HEK293 (cell line): ENCODE measurements at regions not wholly inside any gene's neighbourhood (a gene's known extent, or its start where the extent isn't known, plus 50 kb on each side); places are given as distances from the start of the nearest gene placed in this dataset.

Source experiments
- CTCF ChIA-PET: fragments of 350-600 bp; formaldehyde crosslinking; extraction: SDS; loops from one replicate; lab custom pipeline; 2021; ENCODE audit warnings: antibody characterized with exemption; lab: Yijun Ruan, JAX
- POLR2A ChIA-PET: fragments of 300-600 bp; formaldehyde crosslinking; extraction: SDS; loops from one replicate; lab custom pipeline; 2020; ENCODE audit warnings: antibody characterized with exemption, inconsistent platforms; lab: Yijun Ruan, JAX
- H3K27ac ChIP-seq: fragments of 200-500 bp; sonication (Bioruptor generic); 2 replicates; pipeline ENCODE4 v1.5.1; 2014; ENCODE audit warnings: low read depth, low read length, control low read depth, inconsistent platforms; ENCODE audit errors: extremely low read depth
- H3K36me3 ChIP-seq, 2 experiments: fragments of 200-500 bp in 1 of 2; sonication (Bioruptor generic) in 1 of 2; 1 replicate in 1 of 2; 2 replicates in 1 of 2; pipeline ENCODE4 v1.5.1; 2014 to 2017; ENCODE audit warnings: inconsistent platforms in 2 of 2, low read length in 2 of 2; ENCODE audit not compliant: control insufficient read depth in 2 of 2, insufficient read depth in 1 of 2
- H3K4me1 ChIP-seq: fragments of 200-500 bp; sonication (Bioruptor generic); 2 replicates; pipeline ENCODE4 v1.5.1; 2014; ENCODE audit warnings: mild to moderate bottlenecking, low read length, inconsistent platforms; ENCODE audit not compliant: control insufficient read depth, insufficient read depth
- H3K4me3 ChIP-seq: 2 replicates; pipeline ENCODE4 v1.5.1; 2011; ENCODE audit warnings: low read depth, mild to moderate bottlenecking, control low read depth, low read length, moderate library complexity
- H3K9me3 ChIP-seq: fragments of 200-500 bp; sonication (Bioruptor generic); 2 replicates; pipeline ENCODE4 v1.5.1; 2014; ENCODE audit warnings: low read depth, low read length, inconsistent platforms; ENCODE audit not compliant: control insufficient read depth, insufficient read depth
- FEZF1 ChIP-seq: fragments of 450-650 bp; formaldehyde crosslinking; IDR thresholded peaks from 2 replicates; pipeline ENCODE4 v1.5.1; 2016; ENCODE audit warnings: missing biosample characterization, missing genetic modification characterization
- GLI4 ChIP-seq: fragments of 450-650 bp; formaldehyde crosslinking; IDR thresholded peaks from 2 replicates; pipeline ENCODE4 v1.5.1; 2016; ENCODE audit warnings: missing biosample characterization, missing genetic modification characterization
- MZF1 ChIP-seq: fragments of 450-650 bp; formaldehyde crosslinking; IDR thresholded peaks from 2 replicates; pipeline ENCODE4 v1.5.1; 2017; ENCODE audit warnings: missing biosample characterization, missing genetic modification characterization, borderline replicate concordance
- OSR2 ChIP-seq: fragments of 450-650 bp; formaldehyde crosslinking; IDR thresholded peaks from 2 replicates; pipeline ENCODE4 v1.5.1; 2016; ENCODE audit warnings: missing biosample characterization, missing genetic modification characterization
- PRDM1 ChIP-seq: fragments of 450-650 bp; formaldehyde crosslinking; IDR thresholded peaks from 2 replicates; pipeline ENCODE4; 2016; ENCODE audit warnings: missing biosample characterization, missing genetic modification characterization
- SETDB1 ChIP-seq: IDR thresholded peaks from one replicate; pipeline ENCODE4 v1.6.1; 2017; ENCODE audit warnings: mild to moderate bottlenecking, low read length, moderate library complexity, mixed read lengths; ENCODE audit not compliant: insufficient read length
- SP2 ChIP-seq: fragments of 450-650 bp; formaldehyde crosslinking; IDR thresholded peaks from 2 replicates; pipeline ENCODE4 v1.5.1; 2016; ENCODE audit warnings: missing biosample characterization, missing genetic modification characterization
- YY1 ChIP-seq: fragments of 450-650 bp; formaldehyde crosslinking; IDR thresholded peaks from 2 replicates; pipeline ENCODE4 v1.5.1; 2018; ENCODE audit warnings: missing biosample characterization, missing genetic modification characterization
- ZIC2 ChIP-seq: fragments of 450-650 bp; formaldehyde crosslinking; IDR thresholded peaks from 2 replicates; pipeline ENCODE4 v1.5.1; 2016; ENCODE audit warnings: missing biosample characterization, missing genetic modification characterization
- ZNF138 ChIP-seq: fragments of 450-650 bp; formaldehyde crosslinking; IDR thresholded peaks from 2 replicates; pipeline ENCODE4 v1.5.1; 2016; ENCODE audit warnings: missing biosample characterization, missing genetic modification characterization, borderline replicate concordance
- ZNF202 ChIP-seq: fragments of 450-650 bp; formaldehyde crosslinking; IDR thresholded peaks from 2 replicates; pipeline ENCODE4 v1.5.1; 2016; ENCODE audit warnings: missing biosample characterization, missing genetic modification characterization, borderline replicate concordance
- ZNF214 ChIP-seq: fragments of 450-650 bp; formaldehyde crosslinking; IDR thresholded peaks from 2 replicates; pipeline ENCODE4 v1.5.1; 2017; ENCODE audit warnings: missing biosample characterization, mild to moderate bottlenecking, missing genetic modification characterization, borderline replicate concordance
- ZNF221 ChIP-seq: fragments of 450-650 bp; formaldehyde crosslinking; IDR thresholded peaks from 2 replicates; pipeline ENCODE4 v1.5.1; 2017; ENCODE audit warnings: missing biosample characterization, missing genetic modification characterization, borderline replicate concordance
- ZNF248 ChIP-seq: fragments of 450-650 bp; formaldehyde crosslinking; IDR thresholded peaks from 2 replicates; pipeline ENCODE4 v1.5.1; 2017; ENCODE audit warnings: missing biosample characterization, missing genetic modification characterization
- ZNF292 ChIP-seq: fragments of 450-650 bp; formaldehyde crosslinking; IDR thresholded peaks from 2 replicates; pipeline ENCODE4 v1.5.1; 2016; ENCODE audit warnings: low read depth, missing biosample characterization, missing genetic modification characterization, borderline replicate concordance
- ZNF335 ChIP-seq: fragments of 450-650 bp; formaldehyde crosslinking; conservative IDR thresholded peaks from 2 replicates; pipeline ENCODE4 v1.5.1; 2016; ENCODE audit warnings: missing biosample characterization, missing genetic modification characterization
- ZNF404 ChIP-seq: fragments of 450-650 bp; formaldehyde crosslinking; IDR thresholded peaks from 2 replicates; pipeline ENCODE4 v1.5.1; 2017; ENCODE audit warnings: missing biosample characterization, missing genetic modification characterization
- ZNF416 ChIP-seq: fragments of 450-650 bp; formaldehyde crosslinking; IDR thresholded peaks from 2 replicates; pipeline ENCODE4 v1.5.1; 2016; ENCODE audit warnings: missing biosample characterization, missing genetic modification characterization
- ZNF623 ChIP-seq: fragments of 450-650 bp; formaldehyde crosslinking; IDR thresholded peaks from 2 replicates; pipeline ENCODE4 v1.5.1; 2016; ENCODE audit warnings: missing biosample characterization, missing genetic modification characterization
- ZSCAN16 ChIP-seq: fragments of 450-650 bp; formaldehyde crosslinking; IDR thresholded peaks from 2 replicates; pipeline ENCODE4 v1.5.1; 2016; ENCODE audit warnings: missing biosample characterization, missing genetic modification characterization
- ZSCAN23 ChIP-seq: fragments of 450-650 bp; formaldehyde crosslinking; IDR thresholded peaks from 2 replicates; pipeline ENCODE4 v1.5.1; 2016; ENCODE audit warnings: missing biosample characterization, missing genetic modification characterization
- TF ChIP-seq, protein P1 (sequence below): IDR thresholded peaks from 2 replicates; pipeline ENCODE4 v1.6.1; 2011; ENCODE audit warnings: mild to moderate bottlenecking, low read depth, low read length, borderline replicate concordance
- TF ChIP-seq, protein P2 (sequence below): fragments of 450-650 bp; formaldehyde crosslinking; IDR thresholded peaks from 2 replicates; pipeline ENCODE4 v1.5.1; 2016; ENCODE audit warnings: missing biosample characterization, missing genetic modification characterization
- TF ChIP-seq, protein P3 (sequence below): fragments of 450-650 bp; formaldehyde crosslinking; IDR thresholded peaks from 2 replicates; pipeline ENCODE4 v1.5.1; 2016; ENCODE audit warnings: missing biosample characterization, missing genetic modification characterization

DNA sequence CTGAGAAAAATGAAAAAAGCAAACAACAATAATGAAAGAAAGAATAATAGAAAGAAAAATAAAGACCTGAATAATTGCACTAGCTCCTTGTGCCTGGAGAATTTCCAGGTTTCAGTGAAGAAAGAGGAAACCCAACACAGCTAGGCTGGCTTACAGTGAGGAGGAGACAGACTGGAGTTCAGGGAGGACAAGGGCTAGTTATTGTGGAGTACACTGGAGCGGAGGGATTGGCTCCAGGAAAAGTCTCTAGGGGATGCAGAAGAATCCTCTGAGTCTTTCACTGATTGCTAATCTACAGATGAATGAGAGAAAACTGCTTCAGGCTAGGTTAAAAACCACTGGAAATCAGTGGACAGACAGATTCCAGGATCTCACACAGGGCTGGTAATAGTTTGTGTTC is 163.6 kb upstream of the RBMS1 start:
- H3K36me3 ChIP-seq = no peaks in the 10 kb centered on the region
- ChIA-PET POLR2A (no interaction called here), CTCF (interaction anchor here (0.7 kb wide), 1 partner anchor 945 kb away, joined by 3 read pairs; no protein-coding TSS in a partner anchor)
- no peak overlapping the region for H3K4me3 ChIP-seq
- H3K27ac ChIP-seq = no peak overlapping the region
- TF ChIP-seq ZSCAN23 (tag by site-specific recombination) = no peak
- TF ChIP-seq ZNF335 (tag by site-specific recombination) = no peak
- no peak for TF ChIP-seq ZIC2 (tag by site-specific recombination)
- no peak for TF ChIP-seq YY1
- no peak for TF ChIP-seq ZNF138
- no peak for TF ChIP-seq ZNF248
- TF ChIP-seq ZNF292 = no peak
- no peak for TF ChIP-seq SETDB1
- no peak for TF ChIP-seq MZF1
- no peak for TF ChIP-seq ZNF214
- TF ChIP-seq GLI4 (tag by site-specific recombination) = no peak
- no peak for TF ChIP-seq ZNF623
- H3K9me3 ChIP-seq = no peaks in the 10 kb centered on the region
- H3K4me1 ChIP-seq = peaks cover 5% of the 10 kb centered on the region; the same call in 1 of the 2 replicates

DNA sequence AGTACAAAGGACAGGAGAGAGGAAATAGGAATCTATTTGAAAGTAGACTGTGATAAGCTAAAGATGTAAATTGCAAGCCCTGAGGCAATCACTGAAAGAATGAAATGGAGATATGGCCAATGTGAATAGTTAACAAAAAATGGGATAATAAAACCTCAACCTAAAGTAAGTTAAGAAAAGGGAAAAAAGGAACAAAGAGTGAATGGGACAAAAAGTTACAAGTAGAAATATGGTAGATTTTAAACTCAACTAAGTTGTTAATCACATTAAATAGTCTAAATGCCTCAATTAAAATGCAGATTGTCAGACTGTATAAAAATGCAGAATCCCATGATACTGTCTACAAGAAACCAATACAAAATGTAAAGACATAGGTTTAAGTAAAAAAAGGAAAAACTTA is 165.2 kb upstream of the RBMS1 start:
- H3K9me3 ChIP-seq = no peaks in the 10 kb centered on the region
- TF ChIP-seq, protein P1, sequence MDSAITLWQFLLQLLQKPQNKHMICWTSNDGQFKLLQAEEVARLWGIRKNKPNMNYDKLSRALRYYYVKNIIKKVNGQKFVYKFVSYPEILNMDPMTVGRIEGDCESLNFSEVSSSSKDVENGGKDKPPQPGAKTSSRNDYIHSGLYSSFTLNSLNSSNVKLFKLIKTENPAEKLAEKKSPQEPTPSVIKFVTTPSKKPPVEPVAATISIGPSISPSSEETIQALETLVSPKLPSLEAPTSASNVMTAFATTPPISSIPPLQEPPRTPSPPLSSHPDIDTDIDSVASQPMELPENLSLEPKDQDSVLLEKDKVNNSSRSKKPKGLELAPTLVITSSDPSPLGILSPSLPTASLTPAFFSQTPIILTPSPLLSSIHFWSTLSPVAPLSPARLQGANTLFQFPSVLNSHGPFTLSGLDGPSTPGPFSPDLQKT = no peak
- 0 out of 2 replicates have a peak, but pooled peaks have one; percentile 14 for TF ChIP-seq PRDM1 (tag by site-specific recombination)
- H3K27ac ChIP-seq = no peak overlapping the region
- H3K36me3 ChIP-seq = no peaks in the 10 kb centered on the region
- no peak overlapping the region for H3K4me3 ChIP-seq
- CTCF ChIA-PET = no interaction called here
- peaks cover 5% of the 10 kb centered on the region; the same call in 1 of the 2 replicates for H3K4me1 ChIP-seq
- POLR2A ChIA-PET = no interaction called here

DNA sequence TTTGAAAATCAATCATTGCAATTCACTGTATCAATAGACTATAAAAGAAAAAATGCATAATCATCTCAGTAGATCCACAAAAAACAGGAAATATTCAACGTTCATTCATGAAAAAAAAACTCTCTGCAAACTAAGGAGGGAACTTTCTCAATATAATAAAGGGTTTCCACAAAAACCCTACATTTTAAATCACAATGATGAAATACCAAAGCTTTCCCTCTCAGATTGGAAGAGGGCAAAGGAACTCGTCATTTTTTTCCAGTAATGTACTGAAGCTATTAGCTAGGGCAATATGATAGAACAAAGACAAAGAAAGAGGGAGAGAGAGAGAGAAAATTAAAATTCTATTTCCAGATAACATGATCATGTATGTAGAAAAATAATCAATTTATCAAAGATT is 167.1 kb upstream of the RBMS1 start:
- ChIA-PET POLR2A (no interaction called here), CTCF (no interaction called here)
- no peak for TF ChIP-seq ZNF202
- TF ChIP-seq FEZF1 (tag by site-specific recombination) = no peak
- TF ChIP-seq SP2 = no peak
- TF ChIP-seq ZSCAN23 (tag by site-specific recombination) = no peak
- no peak for TF ChIP-seq OSR2 (tag by site-specific recombination)
- TF ChIP-seq ZNF404 (tag by site-specific recombination) = no peak
- TF ChIP-seq ZNF221 (tag by site-specific recombination) = no peak
- TF ChIP-seq ZNF416 = no peak
- TF ChIP-seq, protein P2, sequence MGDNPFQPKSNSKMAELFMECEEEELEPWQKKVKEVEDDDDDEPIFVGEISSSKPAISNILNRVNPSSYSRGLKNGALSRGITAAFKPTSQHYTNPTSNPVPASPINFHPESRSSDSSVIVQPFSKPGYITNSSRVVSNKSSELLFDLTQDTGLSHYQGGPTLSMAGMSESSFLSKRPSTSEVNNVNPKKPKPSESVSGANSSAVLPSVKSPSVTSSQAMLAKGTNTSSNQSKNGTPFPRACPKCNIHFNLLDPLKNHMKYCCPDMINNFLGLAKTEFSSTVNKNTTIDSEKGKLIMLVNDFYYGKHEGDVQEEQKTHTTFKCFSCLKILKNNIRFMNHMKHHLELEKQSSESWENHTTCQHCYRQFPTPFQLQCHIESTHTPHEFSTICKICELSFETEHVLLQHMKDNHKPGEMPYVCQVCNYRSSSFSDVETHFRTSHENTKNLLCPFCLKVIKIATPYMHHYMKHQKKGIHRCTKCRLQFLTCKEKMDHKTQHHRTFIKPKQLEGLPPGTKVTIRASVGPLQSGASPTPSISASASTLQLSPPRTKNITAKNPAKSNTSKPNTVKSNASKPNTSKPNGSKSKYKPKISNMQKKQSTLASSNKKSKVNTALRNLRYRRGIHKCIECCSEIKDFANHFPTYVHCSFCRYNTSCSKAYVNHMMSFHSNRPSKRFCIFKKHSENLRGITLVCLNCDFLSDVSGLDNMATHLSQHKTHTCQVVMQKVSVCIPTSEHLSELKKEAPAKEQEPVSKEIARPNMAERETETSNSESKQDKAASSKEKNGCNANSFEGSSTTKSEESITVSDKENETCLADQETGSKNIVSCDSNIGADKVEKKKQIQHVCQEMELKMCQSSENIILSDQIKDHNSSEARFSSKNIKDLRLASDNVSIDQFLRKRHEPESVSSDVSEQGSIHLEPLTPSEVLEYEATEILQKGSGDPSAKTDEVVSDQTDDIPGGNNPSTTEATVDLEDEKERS (tag by site-specific recombination) = no peak
- no peak for TF ChIP-seq ZSCAN16 (tag by site-specific recombination)
- TF ChIP-seq, protein P3, sequence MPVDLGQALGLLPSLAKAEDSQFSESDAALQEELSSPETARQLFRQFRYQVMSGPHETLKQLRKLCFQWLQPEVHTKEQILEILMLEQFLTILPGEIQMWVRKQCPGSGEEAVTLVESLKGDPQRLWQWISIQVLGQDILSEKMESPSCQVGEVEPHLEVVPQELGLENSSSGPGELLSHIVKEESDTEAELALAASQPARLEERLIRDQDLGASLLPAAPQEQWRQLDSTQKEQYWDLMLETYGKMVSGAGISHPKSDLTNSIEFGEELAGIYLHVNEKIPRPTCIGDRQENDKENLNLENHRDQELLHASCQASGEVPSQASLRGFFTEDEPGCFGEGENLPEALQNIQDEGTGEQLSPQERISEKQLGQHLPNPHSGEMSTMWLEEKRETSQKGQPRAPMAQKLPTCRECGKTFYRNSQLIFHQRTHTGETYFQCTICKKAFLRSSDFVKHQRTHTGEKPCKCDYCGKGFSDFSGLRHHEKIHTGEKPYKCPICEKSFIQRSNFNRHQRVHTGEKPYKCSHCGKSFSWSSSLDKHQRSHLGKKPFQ (tag by site-specific recombination) = no peak

More for the DNA sequence above, 167.1 kb upstream of the RBMS1 start:
- peaks cover 5% of the 10 kb centered on the region; the same call in 1 of the 2 replicates for H3K4me1 ChIP-seq
- H3K4me3 ChIP-seq = no peak overlapping the region
- H3K9me3 ChIP-seq = no peaks in the 10 kb centered on the region
- H3K27ac ChIP-seq = no peak overlapping the region
- H3K36me3 ChIP-seq = no peaks in the 10 kb centered on the region
